ENCODE measurements at regions not wholly inside any gene's neighbourhood (a gene's known extent, or its start where the extent isn't known, plus 50 kb on each side); places are given as distances from the start of the nearest gene placed in this dataset.
"Not testable (repeated sequence)": the region's sequence is repeated elsewhere in the genome, so short reads cannot be mapped to it uniquely, and the experiment has no call there.

DNA sequence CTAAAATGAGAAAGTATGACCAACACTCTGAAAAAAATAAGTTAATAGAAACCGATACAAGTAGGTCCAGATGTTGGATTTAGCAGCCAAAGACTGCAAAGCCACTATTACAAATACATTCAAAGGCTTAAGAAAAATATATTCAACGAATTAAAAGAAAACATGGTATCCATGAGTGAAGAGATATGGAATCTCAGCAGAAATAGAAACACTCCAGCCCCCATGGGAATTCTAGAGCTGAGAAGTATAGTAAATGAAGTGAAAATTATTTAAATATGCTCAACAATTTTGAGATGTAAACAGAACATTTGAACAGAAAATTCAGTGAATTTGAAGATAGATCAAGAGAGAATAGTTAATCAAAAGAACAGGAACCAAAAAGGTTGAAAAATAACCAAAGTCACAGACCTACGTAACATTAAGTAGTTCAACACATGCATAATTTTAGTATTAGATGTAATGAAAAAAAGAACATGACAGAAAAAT, 72.0 kb upstream of the WIPF3 start:
- no peaks in the 10 kb centered on the region for H3K9me3 ChIP-seq
- no peaks in the 10 kb centered on the region for H3K27me3 ChIP-seq
- no peaks in the 10 kb centered on the region for H3K4me1 ChIP-seq
- TF ChIP-seq, protein P1, sequence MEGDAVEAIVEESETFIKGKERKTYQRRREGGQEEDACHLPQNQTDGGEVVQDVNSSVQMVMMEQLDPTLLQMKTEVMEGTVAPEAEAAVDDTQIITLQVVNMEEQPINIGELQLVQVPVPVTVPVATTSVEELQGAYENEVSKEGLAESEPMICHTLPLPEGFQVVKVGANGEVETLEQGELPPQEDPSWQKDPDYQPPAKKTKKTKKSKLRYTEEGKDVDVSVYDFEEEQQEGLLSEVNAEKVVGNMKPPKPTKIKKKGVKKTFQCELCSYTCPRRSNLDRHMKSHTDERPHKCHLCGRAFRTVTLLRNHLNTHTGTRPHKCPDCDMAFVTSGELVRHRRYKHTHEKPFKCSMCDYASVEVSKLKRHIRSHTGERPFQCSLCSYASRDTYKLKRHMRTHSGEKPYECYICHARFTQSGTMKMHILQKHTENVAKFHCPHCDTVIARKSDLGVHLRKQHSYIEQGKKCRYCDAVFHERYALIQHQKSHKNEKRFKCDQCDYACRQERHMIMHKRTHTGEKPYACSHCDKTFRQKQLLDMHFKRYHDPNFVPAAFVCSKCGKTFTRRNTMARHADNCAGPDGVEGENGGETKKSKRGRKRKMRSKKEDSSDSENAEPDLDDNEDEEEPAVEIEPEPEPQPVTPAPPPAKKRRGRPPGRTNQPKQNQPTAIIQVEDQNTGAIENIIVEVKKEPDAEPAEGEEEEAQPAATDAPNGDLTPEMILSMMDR (IDR thresholded peaks at IDR 0.05): no peak
- no peak overlapping the region for H3K4me3 ChIP-seq
- no peak overlapping the region for H3K27ac ChIP-seq
- H3K36me3 ChIP-seq: no peaks in the 10 kb centered on the region
- no peak for DNase-seq (ENCODE audit: low spot score)

DNA sequence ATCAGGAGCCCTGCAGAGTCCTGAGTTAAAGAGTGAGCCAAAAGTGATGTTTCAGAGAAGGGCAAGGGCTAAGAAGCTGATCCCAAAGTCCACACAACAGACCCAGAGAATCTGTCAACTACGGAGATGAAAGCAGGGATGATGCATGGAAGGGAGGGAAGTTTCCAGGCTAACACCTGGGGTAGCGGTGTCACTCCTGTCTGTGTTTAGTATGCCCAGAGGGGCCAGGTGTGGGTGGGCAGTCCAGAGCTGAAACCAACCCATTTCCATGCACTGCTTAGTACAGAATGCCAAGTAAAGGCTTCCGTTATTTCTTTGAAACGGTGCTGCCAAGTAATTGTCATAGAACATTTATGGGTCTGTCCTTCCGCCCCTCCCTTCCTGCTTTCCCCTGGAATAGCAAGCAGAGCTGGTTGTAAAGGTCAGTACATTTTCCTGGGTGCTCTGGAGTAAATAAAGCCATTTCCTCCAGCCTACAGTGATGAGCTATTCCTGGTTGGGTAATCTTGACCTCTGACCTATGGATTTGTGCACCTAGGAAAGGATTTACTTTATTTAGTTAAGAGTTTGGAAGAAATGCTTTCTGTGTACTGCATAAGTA, 58.6 kb upstream of the WIPF3 start:
- H3K27me3 ChIP-seq; H3K36me3 ChIP-seq; H3K9me3 ChIP-seq; DNase-seq (ENCODE audit: low spot score); H3K4me3 ChIP-seq; H3K27ac ChIP-seq; H3K4me1 ChIP-seq: not testable (repeated sequence)

DNA sequence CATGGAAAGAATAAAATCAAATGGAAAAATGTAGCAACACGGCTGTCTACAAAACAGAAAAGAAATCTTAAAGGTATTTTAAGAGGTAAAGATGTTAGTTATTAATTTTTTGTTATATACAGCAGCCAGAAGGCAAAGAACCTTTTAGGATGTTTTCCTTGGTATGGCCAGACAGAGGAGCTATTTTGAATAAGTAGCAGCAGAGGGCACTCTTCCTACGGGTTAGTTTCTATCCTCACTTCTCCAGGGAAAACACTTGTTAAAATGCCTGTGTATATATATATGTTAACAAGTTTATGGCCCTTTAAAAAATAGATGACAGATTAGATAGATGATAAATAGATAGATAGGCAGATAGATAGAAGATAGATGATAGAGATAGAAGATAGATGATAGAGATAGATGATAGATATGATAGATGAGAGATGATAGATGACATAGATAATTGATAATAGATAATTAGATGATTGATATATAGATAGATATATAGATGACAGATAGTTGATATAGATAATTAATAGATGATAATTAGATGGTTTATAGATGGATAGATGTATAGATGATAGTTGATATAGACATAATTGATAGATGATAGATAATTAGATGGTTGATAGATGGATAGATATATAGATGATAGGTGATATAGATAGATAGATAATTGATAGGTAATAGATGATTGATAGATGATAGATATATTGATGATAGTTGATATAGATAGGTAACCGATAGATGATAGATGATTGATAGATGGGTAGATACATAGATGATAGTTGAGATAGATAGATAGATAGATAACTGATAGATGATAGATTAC, 57.8 kb upstream of the WIPF3 start:
- TF ChIP-seq, protein P1 (IDR thresholded peaks at IDR 0.05): peak; percentile 39 to 70
- no peak for DNase-seq (ENCODE audit: low spot score)
- no peaks in the 10 kb centered on the region for H3K27me3 ChIP-seq
- no peaks in the 10 kb centered on the region for H3K36me3 ChIP-seq
- H3K4me1 ChIP-seq: no peaks in the 10 kb centered on the region
- no peak overlapping the region for H3K4me3 ChIP-seq
- H3K27ac ChIP-seq: no peak overlapping the region
- H3K9me3 ChIP-seq: no peaks in the 10 kb centered on the region

DNA sequence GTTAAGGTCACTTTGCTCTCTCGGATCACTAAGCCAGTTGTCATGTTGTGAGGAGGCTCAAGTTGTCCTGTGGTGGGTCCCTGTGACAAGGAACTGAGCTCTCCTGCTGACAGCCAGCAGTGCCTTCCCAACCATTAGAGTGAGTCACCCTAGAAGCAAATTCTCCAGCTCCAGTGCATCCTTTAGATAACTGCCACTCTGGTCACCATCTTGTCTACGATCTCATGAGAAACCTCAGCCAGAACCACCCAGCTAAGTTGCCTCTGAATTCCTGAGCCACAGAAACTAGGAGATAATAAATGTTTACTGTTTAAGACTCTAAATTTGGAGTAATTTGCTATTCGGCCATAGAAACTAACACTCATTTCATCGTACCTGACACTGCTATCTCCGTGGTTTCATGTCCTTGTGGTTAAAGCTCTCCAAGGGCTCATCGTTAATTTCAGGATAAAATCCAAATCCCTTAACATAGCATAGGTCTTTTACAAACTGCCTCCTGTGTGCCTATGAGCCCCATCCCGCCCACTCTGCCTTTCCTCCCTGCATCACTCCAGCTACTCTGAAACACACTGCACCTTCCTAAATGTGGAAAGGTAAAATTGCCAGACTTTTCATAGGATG, 56.5 kb upstream of the WIPF3 start:
- no peaks in the 10 kb centered on the region for H3K4me1 ChIP-seq
- no peaks in the 10 kb centered on the region for H3K27me3 ChIP-seq
- H3K4me3 ChIP-seq: no peak overlapping the region
- no peak for DNase-seq (ENCODE audit: low spot score)
- no peak overlapping the region for H3K27ac ChIP-seq
- H3K9me3 ChIP-seq: no peaks in the 10 kb centered on the region
- H3K36me3 ChIP-seq: no peaks in the 10 kb centered on the region
- TF ChIP-seq, protein P1 (IDR thresholded peaks at IDR 0.05): no peak

DNA sequence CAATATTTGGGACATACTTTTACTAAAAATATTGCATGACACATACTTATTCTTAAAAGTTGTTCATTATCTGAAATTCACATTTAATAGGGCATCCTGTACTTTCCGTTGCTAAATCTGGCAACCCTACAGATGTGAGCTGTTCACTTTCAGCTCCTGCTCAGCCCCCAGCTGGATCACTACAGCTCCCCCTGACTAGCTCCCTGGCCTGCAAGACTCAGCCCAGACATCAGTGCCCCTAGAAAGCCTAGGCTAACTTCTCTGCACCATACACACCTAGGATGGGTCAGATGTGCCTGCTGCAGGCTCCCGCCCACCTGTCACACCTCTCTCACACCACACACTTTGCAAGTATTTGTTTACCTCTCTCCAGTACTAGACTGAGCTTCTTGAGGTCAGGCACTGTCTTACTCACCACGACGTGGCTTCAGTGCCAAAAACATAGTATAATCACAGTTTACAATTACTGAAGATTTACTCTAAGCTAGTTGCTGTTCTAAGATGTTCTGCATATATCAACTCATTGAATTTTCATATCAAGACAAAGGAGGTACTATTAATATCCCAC, 55.9 kb upstream of the WIPF3 start:
- not testable (repeated sequence) for DNase-seq (ENCODE audit: low spot score); H3K9me3 ChIP-seq; H3K27me3 ChIP-seq; H3K27ac ChIP-seq; H3K36me3 ChIP-seq; H3K4me1 ChIP-seq; H3K4me3 ChIP-seq

DNA sequence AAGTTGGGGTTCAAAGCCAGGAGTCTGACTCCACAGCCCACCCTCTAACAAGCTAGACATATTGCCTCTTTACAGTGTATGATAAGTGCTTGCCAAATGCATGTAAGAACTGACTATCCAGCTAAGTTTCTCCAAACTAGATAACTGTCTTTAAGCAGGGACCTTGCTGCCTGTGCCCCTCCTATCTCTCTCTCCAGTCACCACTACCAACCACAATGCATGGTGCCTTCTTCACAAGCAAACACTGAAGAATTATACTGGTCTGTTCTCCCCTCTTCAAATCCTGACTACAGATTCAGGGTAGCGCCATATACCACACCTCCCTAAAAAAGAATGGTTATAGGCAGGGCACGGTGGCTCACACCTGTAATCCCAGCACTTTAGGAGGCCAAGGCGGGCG, 55.3 kb upstream of the WIPF3 start:
- H3K36me3 ChIP-seq; H3K4me3 ChIP-seq; DNase-seq (ENCODE audit: low spot score); H3K9me3 ChIP-seq; H3K27ac ChIP-seq; H3K4me1 ChIP-seq; H3K27me3 ChIP-seq: not testable (repeated sequence)

DNA sequence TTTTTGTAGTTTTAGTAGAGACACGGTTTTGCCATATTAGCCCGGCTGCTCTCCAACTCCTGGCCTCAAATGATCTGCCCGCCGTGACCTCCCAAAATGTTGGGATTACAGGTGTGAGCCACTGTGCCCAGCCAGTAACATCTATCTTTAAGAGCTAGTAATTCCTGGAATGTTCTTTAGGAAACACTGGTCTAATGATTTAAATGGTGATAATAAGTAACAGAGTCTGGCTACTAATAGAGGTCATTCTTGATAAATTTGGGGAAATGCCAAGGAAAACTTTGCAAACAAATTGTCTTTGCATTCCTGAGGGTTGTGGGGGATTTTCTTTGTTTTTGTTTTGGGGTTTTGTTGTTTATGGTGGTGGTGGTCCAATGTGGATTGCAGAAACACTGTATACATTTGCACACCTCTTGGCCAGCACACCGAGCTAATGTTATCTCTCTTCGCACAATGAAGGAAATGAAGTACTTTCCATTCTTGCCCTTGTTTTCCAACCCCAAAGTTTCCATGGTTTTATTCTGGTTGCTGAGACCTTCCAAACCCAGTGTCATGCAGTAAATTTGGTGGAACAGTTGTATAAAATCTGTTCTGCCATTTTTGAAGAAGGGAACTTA, 51.3 kb upstream of the WIPF3 start:
- Histone ChIP-seq H3K27me3 (no peaks in the 10 kb centered on the region), H3K9me3 (no peaks in the 10 kb centered on the region), H3K4me3 (no peak overlapping the region), H3K36me3 (no peaks in the 10 kb centered on the region), H3K4me1 (no peaks in the 10 kb centered on the region), H3K27ac (no peak overlapping the region)
- TF ChIP-seq, protein P1 (IDR thresholded peaks at IDR 0.05): no peak
- no peak for DNase-seq (ENCODE audit: low spot score)
